ENCODE measurements at regions not wholly inside any gene's neighbourhood (a gene's known extent, or its start where the extent isn't known, plus 50 kb on each side); places are given as distances from the start of the nearest gene placed in this dataset.

- no peaks in the 10 kb centered on the region for H3K9me2 ChIP-seq (replicated peaks; ENCODE audit: insufficient read depth, low read length)
- no peaks in the 10 kb centered on the region for H3K79me2 ChIP-seq (ENCODE audit: low read length)
- no peak overlapping the region for H3K4me3 ChIP-seq (ENCODE audit: low read length)
- no peak overlapping the region for H3K4me2 ChIP-seq (ENCODE audit: low read depth, low read length)
- H4K20me1 ChIP-seq (ENCODE audit: insufficient read depth, low read length), result no peaks in the 10 kb centered on the region
- DNase-seq, result no peak
- 0 out of 2 replicates have a peak, but pooled peaks cover 3% of the 10 kb centered on the region for H3K4me1 ChIP-seq (ENCODE audit: low read length)
- no peak for TF ChIP-seq EZH2phosphoT487 (IDR thresholded peaks at IDR 0.05; ENCODE audit: low read length)
- no peak for TF ChIP-seq EZH2 (optimal IDR thresholded peaks at IDR 0.05; ENCODE audit: low read depth, low read length)
- TF ChIP-seq CTCF (IDR thresholded peaks at IDR 0.05; ENCODE audit: low read length), result no peak
- 0 out of 2 replicates have a peak, but pooled peaks cover 4% of the 10 kb centered on the region for H3K27me3 ChIP-seq (replicated peaks; ENCODE audit: insufficient read depth, low read length)
- no peak overlapping the region for H2AFZ ChIP-seq (ENCODE audit: low read length)
- H3K9me3 ChIP-seq (replicated peaks; ENCODE audit: insufficient read depth, low read length), result no peaks in the 10 kb centered on the region
- no peak overlapping the region for H3K27ac ChIP-seq (ENCODE audit: low read length)
- H3K36me3 ChIP-seq (replicated peaks; ENCODE audit: insufficient read depth, low read length), result no peaks in the 10 kb centered on the region
- H3K9ac ChIP-seq (ENCODE audit: low read length), result no peak overlapping the region
- H3F3A ChIP-seq (ENCODE audit: insufficient read depth, low read length), result no peaks in the 10 kb centered on the region
Measured at GRCh38 chr1:172912765-172913260, 137.9 kb downstream of the TNFSF18 start.

GRCh38 chr1:172914501-172915144 is 136.1 kb downstream of the TNFSF18 start:
- Histone ChIP-seq H3F3A (ENCODE audit: insufficient read depth, low read length) (no peaks in the 10 kb centered on the region), H3K4me3 (ENCODE audit: low read length) (no peak overlapping the region), H2AFZ (ENCODE audit: low read length) (no peak overlapping the region), H3K9ac (ENCODE audit: low read length) (no peak overlapping the region), H3K4me1 (ENCODE audit: low read length) (0 out of 2 replicates have a peak, but pooled peaks cover 3% of the 10 kb centered on the region), H3K4me2 (ENCODE audit: low read depth, low read length) (no peak overlapping the region), H3K79me2 (ENCODE audit: low read length) (no peaks in the 10 kb centered on the region), H3K9me3 (replicated peaks; ENCODE audit: insufficient read depth, low read length) (no peaks in the 10 kb centered on the region), H3K36me3 (replicated peaks; ENCODE audit: insufficient read depth, low read length) (no peaks in the 10 kb centered on the region), H3K9me2 (replicated peaks; ENCODE audit: insufficient read depth, low read length) (no peaks in the 10 kb centered on the region), H3K27me3 (replicated peaks; ENCODE audit: insufficient read depth, low read length) (0 out of 2 replicates have a peak, but pooled peaks cover 4% of the 10 kb centered on the region), H4K20me1 (ENCODE audit: insufficient read depth, low read length) (no peaks in the 10 kb centered on the region), H3K27ac (ENCODE audit: low read length) (no peak overlapping the region)
- TF ChIP-seq EZH2phosphoT487 (IDR thresholded peaks at IDR 0.05; ENCODE audit: low read length) (no peak), EZH2 (optimal IDR thresholded peaks at IDR 0.05; ENCODE audit: low read depth, low read length) (no peak), CTCF (IDR thresholded peaks at IDR 0.05; ENCODE audit: low read length) (no peak)
- no peak for DNase-seq

GRCh38 chr1:172915271-172915670 is 135.5 kb downstream of the TNFSF18 start:
- no peaks in the 10 kb centered on the region for H3K36me3 ChIP-seq (replicated peaks; ENCODE audit: insufficient read depth, low read length)
- no peaks in the 10 kb centered on the region for H3K9me2 ChIP-seq (replicated peaks; ENCODE audit: insufficient read depth, low read length)
- H2AFZ ChIP-seq (ENCODE audit: low read length), result no peak overlapping the region
- no peaks in the 10 kb centered on the region for H3F3A ChIP-seq (ENCODE audit: insufficient read depth, low read length)
- no peaks in the 10 kb centered on the region for H4K20me1 ChIP-seq (ENCODE audit: insufficient read depth, low read length)
- H3K9ac ChIP-seq (ENCODE audit: low read length), result no peak overlapping the region
- H3K4me2 ChIP-seq (ENCODE audit: low read depth, low read length), result no peak overlapping the region
- H3K4me1 ChIP-seq (ENCODE audit: low read length), result 0 out of 2 replicates have a peak, but pooled peaks cover 3% of the 10 kb centered on the region
- H3K79me2 ChIP-seq (ENCODE audit: low read length), result no peaks in the 10 kb centered on the region
- no peak overlapping the region for H3K27ac ChIP-seq (ENCODE audit: low read length)
- no peak for DNase-seq
- H3K27me3 ChIP-seq (replicated peaks; ENCODE audit: insufficient read depth, low read length), result 0 out of 2 replicates have a peak, but pooled peaks cover 4% of the 10 kb centered on the region
- no peaks in the 10 kb centered on the region for H3K9me3 ChIP-seq (replicated peaks; ENCODE audit: insufficient read depth, low read length)
- no peak overlapping the region for H3K4me3 ChIP-seq (ENCODE audit: low read length)
- no peak for TF ChIP-seq CTCF (IDR thresholded peaks at IDR 0.05; ENCODE audit: low read length)
- TF ChIP-seq EZH2phosphoT487 (IDR thresholded peaks at IDR 0.05; ENCODE audit: low read length), result no peak
- TF ChIP-seq EZH2 (optimal IDR thresholded peaks at IDR 0.05; ENCODE audit: low read depth, low read length), result no peak

Measured in MM.1S (cell line).